HG03045 (cell line): ENCODE measurements at regions not wholly inside any gene's neighbourhood (a gene's known extent, or its start where the extent isn't known, plus 50 kb on each side); places are given as distances from the start of the nearest gene placed in this dataset.
"Not testable (repeated sequence)": the region's sequence is repeated elsewhere in the genome, so short reads cannot be mapped to it uniquely, and the experiment has no call there.

ENCODE experiments used
- ATAC-seq: cut with Tn5 transposase; IDR thresholded peaks from one replicate; pipeline ENCODE4 v1.9.1; 2021; ENCODE audit warnings: mild to moderate bottlenecking, moderate library complexity; ENCODE audit not compliant: unreplicated experiment

GRCh38 chr9:78896479-78896878, 599.6 kb downstream of the PSAT1 start:
- no peak for ATAC-seq

GRCh38 chr9:78898234-78898633, 601.3 kb downstream of the PSAT1 start:
- ATAC-seq: no peak

GRCh38 chr9:78899006-78899405, 602.1 kb downstream of the PSAT1 start:
- no peak for ATAC-seq

- no peak for ATAC-seq
Measured at GRCh38 chr9:78900500-78900899, 603.6 kb downstream of the PSAT1 start.

- no peak for ATAC-seq
Measured at GRCh38 chr9:78902051-78902450, 605.1 kb downstream of the PSAT1 start.

- ATAC-seq: no peak
Measured at GRCh38 chr9:78903581-78903980, 606.7 kb downstream of the PSAT1 start.

GRCh38 chr9:78904686-78905085, 607.8 kb downstream of the PSAT1 start:
- ATAC-seq: no peak

- no peak for ATAC-seq
Measured at GRCh38 chr9:78905387-78905786, 608.5 kb downstream of the PSAT1 start.

- ATAC-seq: no peak
Measured at GRCh38 chr9:78905986-78906755, 609.2 kb downstream of the PSAT1 start.

GRCh38 chr9:78909566-78909965, 612.6 kb downstream of the PSAT1 start:
- no peak for ATAC-seq

GRCh38 chr9:78916884-78917283, 620.0 kb downstream of the PSAT1 start:
- not testable (repeated sequence) for ATAC-seq

GRCh38 chr9:78918976-78919375, 622.1 kb downstream of the PSAT1 start:
- no peak for ATAC-seq

- no peak for ATAC-seq
Measured at GRCh38 chr9:78919701-78920100, 622.8 kb downstream of the PSAT1 start.

- no peak for ATAC-seq
Measured at GRCh38 chr9:78921341-78921740, 624.4 kb downstream of the PSAT1 start.

- ATAC-seq: no peak
Measured at GRCh38 chr9:78923966-78924659, 627.2 kb downstream of the PSAT1 start.

- ATAC-seq: no peak
Measured at GRCh38 chr9:78927099-78927940, 630.4 kb downstream of the PSAT1 start.

GRCh38 chr9:78928625-78929405, 631.9 kb downstream of the PSAT1 start:
- no peak for ATAC-seq

GRCh38 chr9:78930281-78930680, 633.4 kb downstream of the PSAT1 start:
- ATAC-seq: no peak

- no peak for ATAC-seq
Measured at GRCh38 chr9:78932849-78933627, 636.1 kb downstream of the PSAT1 start.

GRCh38 chr9:78934880-78935279, 636.9 kb upstream of the TLE4 start:
- ATAC-seq: no peak
